K562 (cell line): ENCODE measurements at regions not wholly inside any gene's neighbourhood (a gene's known extent, or its start where the extent isn't known, plus 50 kb on each side); places are given as distances from the start of the nearest gene placed in this dataset.

Experiments used
- ATAC-seq: fragments of 200-7000 bp; cut with Tn5 transposase; 3 replicates; pipeline ENCODE4 v1.9.1; 2020; ENCODE audit warnings: moderate library complexity
- BruUV-seq: library from RNA; stranded (reverse); fragments of 400-500 nt; replicated peaks from 2 replicates; lab custom pipeline; 2021; lab: Mats Ljungman, UMichigan
- CTCF ChIA-PET: fragments of 300-600 bp; formaldehyde crosslinking; extraction: SDS; loops from one replicate; lab custom pipeline; 2021; ENCODE audit warnings: low intra/inter-chr PET ratio; lab: Yijun Ruan, JAX
- POLR2A ChIA-PET: fragments of 300-600, 350-650 bp; sonication (Branson Sonifier 250); formaldehyde crosslinking; extraction: SDS; loops from one replicate; lab custom pipeline; 2021; ENCODE audit warnings: antibody characterized with exemption, inconsistent platforms; lab: Yijun Ruan, JAX
- DNase-seq, 4 experiments: peaks; one replicate each; pipeline versions ENCODE4 v3.0.0 to v3.0.0-alpha.2; 2011 to 2018; ENCODE audit warnings: low spot score in 3 of 4, mixed read lengths in 3 of 4; ENCODE audit errors: extremely low read depth in 1 of 4
- FAIRE-seq: peaks from 2 replicates; lab custom pipeline; 2011; peaks lifted over from hg19 to GRCh38; lab: Jason Lieb, UNC
- H2AFZ ChIP-seq: 2 replicates; pipeline ENCODE4 v1.6.0; 2011; ENCODE audit warnings: low read depth, low read length, control low read depth, inconsistent platforms
- H3K27ac ChIP-seq: fragments of 200-600 bp; 3 replicates; pipeline ENCODE4 v1.8.0; 2011; ENCODE audit warnings: low read depth, mild to moderate bottlenecking, control low read depth, inconsistent platforms, low read length, moderate library complexity, mixed read lengths; ENCODE audit errors: extremely low read depth
- H3K27me3 ChIP-seq, 2 experiments: fragments of 300-600 bp in 1 of 2; 2 replicates in 1 of 2; 3 replicates in 1 of 2; pipeline versions ENCODE4 v1.6.0 to v1.8.0; 2011; ENCODE audit warnings: inconsistent platforms in 2 of 2, low read length in 2 of 2, mild to moderate bottlenecking in 1 of 2, mixed read lengths in 1 of 2, moderate library complexity in 1 of 2; ENCODE audit not compliant: control insufficient read depth in 2 of 2, insufficient read depth in 2 of 2
- H3K36me3 ChIP-seq: fragments of 300-600 bp; 3 replicates; pipeline ENCODE4 v1.8.0; 2011; ENCODE audit warnings: mild to moderate bottlenecking, low read length, inconsistent platforms; ENCODE audit not compliant: control insufficient read depth, insufficient read depth
- H3K4me1 ChIP-seq, 2 experiments: fragments of 200-600 bp in 1 of 2; replicated peaks in 1 of 2; 2 replicates in 1 of 2; 3 replicates in 1 of 2; pipeline versions ENCODE4 v1.5.1 to v1.8.0; 2011; ENCODE audit warnings: inconsistent platforms in 2 of 2, low read length in 2 of 2, mild to moderate bottlenecking in 1 of 2, mixed read lengths in 1 of 2, moderate library complexity in 1 of 2; ENCODE audit not compliant: control insufficient read depth in 2 of 2, insufficient read depth in 2 of 2
- H3K4me2 ChIP-seq: 2 replicates; pipeline ENCODE4 v1.6.1; 2011; ENCODE audit warnings: low read length, control low read depth, inconsistent platforms, mixed read lengths; ENCODE audit not compliant: insufficient read depth
- H3K4me3 ChIP-seq: fragments of 200-600 bp; sonication (generic), shearing (Covaris generic); 2 replicates; pipeline ENCODE4 v1.5.1; 2016; ENCODE audit warnings: control low read depth, inconsistent platforms
- H3K79me2 ChIP-seq: fragments of 200-600 bp; 3 replicates; pipeline ENCODE4 v1.8.0; 2011; ENCODE audit warnings: low read length, inconsistent platforms; ENCODE audit not compliant: control insufficient read depth, insufficient read depth
- H3K9ac ChIP-seq, 2 experiments: 2 replicates each; pipeline versions ENCODE4 v1.6.0 to v1.6.1; 2011; ENCODE audit warnings: low read depth in 2 of 2, low read length in 2 of 2, control low read depth in 1 of 2, inconsistent platforms in 1 of 2, mild to moderate bottlenecking in 1 of 2, mixed read lengths in 1 of 2; ENCODE audit not compliant: insufficient read depth in 1 of 2
- H3K9me1 ChIP-seq: one replicate; pipeline ENCODE4 v1.6.0; 2011; ENCODE audit warnings: inconsistent platforms, mild to moderate bottlenecking, low read length, moderate library complexity; ENCODE audit not compliant: control insufficient read depth, insufficient read depth
- H3K9me3 ChIP-seq: replicated peaks from 2 replicates; pipeline ENCODE4 v1.5.1; 2011; ENCODE audit warnings: low read depth, low read length, inconsistent platforms; ENCODE audit not compliant: control insufficient read depth, insufficient read depth
- H4K20me1 ChIP-seq: replicated peaks from 2 replicates; pipeline ENCODE4 v1.6.1; 2011; ENCODE audit warnings: low read length, inconsistent platforms, mixed read lengths; ENCODE audit not compliant: control insufficient read depth, insufficient read depth
- BRF1 ChIP-seq: IDR thresholded peaks from 3 replicates; pipeline ENCODE4 v1.6.1; 2011; ENCODE audit warnings: borderline replicate concordance, mild to moderate bottlenecking; ENCODE audit not compliant: insufficient read length; ENCODE audit errors: extremely low read depth
- CBFA2T2 ChIP-seq: fragments of 450-650 bp; conservative IDR thresholded peaks from 2 replicates; pipeline ENCODE4 v1.6.1; 2017; ENCODE audit warnings: mild to moderate bottlenecking
- ELF2 ChIP-seq: fragments of 250-450 bp; sonication (Bioruptor Pico); IDR thresholded peaks from 2 replicates; pipeline ENCODE4 v1.5.0; 2021; ENCODE audit warnings: mild to moderate bottlenecking
- KHSRP ChIP-seq: fragments of 450-650 bp; IDR thresholded peaks from 2 replicates; pipeline ENCODE4 v1.6.1; 2017
- MED1 ChIP-seq: sonication (generic); formaldehyde crosslinking; IDR thresholded peaks from 2 replicates; pipeline ENCODE4 v1.8.1; 2023; ENCODE audit warnings: missing genetic modification reagents, borderline replicate concordance
- TAL1 ChIP-seq: fragments of 450-650 bp; IDR thresholded peaks from 2 replicates; pipeline ENCODE4 v1.6.1; 2016; ENCODE audit warnings: mild to moderate bottlenecking
- UBTF ChIP-seq, 2 experiments: IDR thresholded peaks; 2 replicates each; pipeline ENCODE4 v1.6.1; 2012; ENCODE audit warnings: improper control_type of control experiment in 2 of 2, low read depth in 2 of 2, low read length in 2 of 2, borderline replicate concordance in 1 of 2
- ZNF253 ChIP-seq: fragments of 250-450 bp; sonication (Bioruptor Pico); conservative IDR thresholded peaks from 2 replicates; pipeline ENCODE4 v1.6.1; 2021; ENCODE audit warnings: mild to moderate bottlenecking
- ZNF318 ChIP-seq, 2 experiments: fragments of 450-650 bp; IDR thresholded peaks; 2 replicates each; pipeline ENCODE4 v1.6.1; 2016; ENCODE audit warnings: mild to moderate bottlenecking in 2 of 2, borderline replicate concordance in 1 of 2, low read depth in 1 of 2, moderate library complexity in 1 of 2
- WGBS: fragments of 100-300 bp; shearing (Covaris generic); methylation state at CpG from one replicate; pipeline ENCODE4 v1.1.6; 2016; ENCODE audit warnings: low coverage, mixed read lengths; ENCODE audit not compliant: insufficient coverage; ENCODE audit errors: missing lambda C conversion rate; 5-methylcytosine and 5-hydroxymethylcytosine counted together
- in situ Hi-C: fragments of 300-500 bp; cut with MboI; formaldehyde crosslinking; loops from 4 replicates; pipeline ENCODE4 v1.15.0; 2018; ENCODE audit warnings: inconsistent platforms, mixed read lengths
- intact Hi-C: fragments of 100-400 bp; cut with micrococcal nuclease; formaldehyde crosslinking; loops from 2 replicates; pipeline ENCODE4 v1.14.2; 2022
- TF ChIP-seq, protein P1 (sequence below): fragments of 200-800 bp; sonication (Bioruptor generic); IDR thresholded peaks from 2 replicates; pipeline ENCODE4 v1.6.1; 2017; ENCODE audit warnings: missing genetic modification characterization, missing compliant biosample characterization

DNA sequence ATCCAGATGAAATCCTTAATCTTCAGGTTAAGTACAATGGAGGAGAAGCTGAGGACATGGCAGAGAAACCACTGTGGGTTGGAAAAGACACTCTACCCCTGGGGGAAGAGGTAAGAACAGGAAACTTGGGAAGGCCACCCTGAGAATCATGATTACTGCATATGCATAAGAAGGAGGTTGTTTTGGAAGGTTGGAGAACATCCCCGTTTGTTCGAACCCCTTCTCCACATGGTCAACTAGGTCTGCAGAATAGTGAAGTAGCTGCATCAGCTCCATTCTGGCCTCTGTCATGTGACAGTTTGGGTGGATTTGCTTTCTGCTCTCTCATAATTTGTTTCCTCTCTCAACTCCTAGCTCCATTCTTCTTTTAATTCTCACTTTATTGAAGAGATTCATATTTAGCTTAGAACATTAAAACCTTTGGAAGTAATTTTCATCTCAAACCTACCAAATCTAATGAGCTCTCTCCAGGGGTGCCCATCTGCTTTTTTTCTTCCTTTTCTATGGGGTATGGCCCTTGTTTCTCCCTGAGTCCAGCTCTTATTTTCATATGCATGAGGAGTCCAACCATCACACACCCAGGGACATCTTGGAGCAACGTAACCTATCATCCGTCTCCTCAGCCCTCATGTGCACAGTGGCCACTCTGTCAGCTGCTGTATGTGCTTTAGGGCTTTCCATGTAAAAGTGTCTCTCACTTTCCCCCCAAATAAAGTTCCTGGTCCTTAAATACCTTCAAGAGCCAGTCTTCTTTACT is 820.3 kb downstream of the TMEM121 start:
- DNase-seq: no peak
- WGBS: 0% methylated on average over 4 of the region's 4 CpGs
- ChIA-PET POLR2A (interaction anchor here (1.2 kb wide), 1 partner anchor 20 kb away, joined by 3 read pairs; no protein-coding TSS in a partner anchor), CTCF (no interaction called here)
- FAIRE-seq: no peak
- ATAC-seq: no peak
- Histone ChIP-seq H3K27me3 (no peaks in the 10 kb centered on the region), H3K36me3 (no peaks in the 10 kb centered on the region), H3K4me3 (no peak overlapping the region), H3K9me1 (no peaks in the 10 kb centered on the region), H2AFZ (no peak overlapping the region), H3K27ac (no peak overlapping the region), H3K79me2 (no peaks in the 10 kb centered on the region), H3K9ac (no peak overlapping the region), H3K4me1 (no peaks in the 10 kb centered on the region), H3K9me3 (no peaks in the 10 kb centered on the region), H3K4me2 (no peak overlapping the region), H4K20me1 (no peaks in the 10 kb centered on the region)
- intact Hi-C loops: no loop called here
- in situ Hi-C loops: no loop called here
- no TSS peak for BruUV-seq
- TF ChIP-seq KHSRP (no peak), UBTF (IDR thresholded peaks at IDR 0.05; ENCODE audit: borderline replicate concordance in 1 of 2, low read depth in 2 of 2, low read length in 2 of 2) (no peak), ELF2 (CRISPR knock-in tag) (no peak), MED1 (CRISPR knock-in tag) (no peak), CBFA2T2 (no peak), BRF1 (no peak), TAL1 (no peak), ZNF253 (CRISPR knock-in tag) (no peak), ZNF318 (IDR thresholded peaks at IDR 0.05; ENCODE audit: borderline replicate concordance in 1 of 2, low read depth in 1 of 2) (no peak)
- TF ChIP-seq, protein P1, sequence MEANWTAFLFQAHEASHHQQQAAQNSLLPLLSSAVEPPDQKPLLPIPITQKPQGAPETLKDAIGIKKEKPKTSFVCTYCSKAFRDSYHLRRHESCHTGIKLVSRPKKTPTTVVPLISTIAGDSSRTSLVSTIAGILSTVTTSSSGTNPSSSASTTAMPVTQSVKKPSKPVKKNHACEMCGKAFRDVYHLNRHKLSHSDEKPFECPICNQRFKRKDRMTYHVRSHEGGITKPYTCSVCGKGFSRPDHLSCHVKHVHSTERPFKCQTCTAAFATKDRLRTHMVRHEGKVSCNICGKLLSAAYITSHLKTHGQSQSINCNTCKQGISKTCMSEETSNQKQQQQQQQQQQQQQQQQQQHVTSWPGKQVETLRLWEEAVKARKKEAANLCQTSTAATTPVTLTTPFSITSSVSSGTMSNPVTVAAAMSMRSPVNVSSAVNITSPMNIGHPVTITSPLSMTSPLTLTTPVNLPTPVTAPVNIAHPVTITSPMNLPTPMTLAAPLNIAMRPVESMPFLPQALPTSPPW (CRISPR knock-in tag): no peak
